ENCODE measurements at regions not wholly inside any gene's neighbourhood (a gene's known extent, or its start where the extent isn't known, plus 50 kb on each side); places are given as distances from the start of the nearest gene placed in this dataset.
"Not testable (repeated sequence)": the region's sequence is repeated elsewhere in the genome, so short reads cannot be mapped to it uniquely, and the experiment has no call there.

DNA sequence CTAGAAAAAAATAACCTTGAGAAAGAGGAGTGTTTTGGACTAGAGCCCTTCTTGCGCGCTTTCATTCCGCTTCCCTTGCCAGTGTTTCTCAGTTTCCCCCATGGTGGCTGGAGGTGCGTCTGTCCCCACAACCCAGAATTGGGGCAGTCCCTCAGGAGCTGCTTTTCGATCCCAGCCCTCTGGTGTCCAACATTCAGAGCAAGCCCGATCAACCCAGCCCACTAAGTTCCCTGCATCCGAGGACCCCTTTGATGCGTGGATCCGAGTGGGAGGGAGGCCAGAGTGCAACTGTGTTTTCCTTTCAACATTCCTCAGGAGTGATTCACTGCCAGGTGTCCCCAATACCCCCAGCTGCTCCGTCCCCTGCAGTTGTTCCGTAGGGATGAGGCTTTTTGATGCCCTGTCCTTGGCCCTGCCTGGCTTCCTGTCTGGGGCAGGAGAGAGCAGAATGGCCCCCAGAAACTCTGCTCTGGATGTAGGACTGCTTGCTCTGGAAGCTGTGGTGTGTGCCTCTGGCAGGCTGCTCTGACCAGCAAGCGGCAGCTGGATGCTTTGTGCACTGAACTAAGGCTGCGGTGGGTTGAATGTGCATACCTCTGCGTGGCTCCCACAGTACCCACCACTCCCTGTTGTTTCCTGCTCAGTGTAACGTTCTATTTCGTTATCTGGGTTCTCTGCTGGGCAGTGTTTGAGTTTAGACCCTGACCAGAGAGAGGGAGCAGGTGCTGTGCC lies 117.5 kb downstream of the BOD1 start:
- intact Hi-C loops (cut with DNase I), result no loop called here
- peak; percentile 36 to 45 for ATAC-seq
- DNase-seq, result no peak

DNA sequence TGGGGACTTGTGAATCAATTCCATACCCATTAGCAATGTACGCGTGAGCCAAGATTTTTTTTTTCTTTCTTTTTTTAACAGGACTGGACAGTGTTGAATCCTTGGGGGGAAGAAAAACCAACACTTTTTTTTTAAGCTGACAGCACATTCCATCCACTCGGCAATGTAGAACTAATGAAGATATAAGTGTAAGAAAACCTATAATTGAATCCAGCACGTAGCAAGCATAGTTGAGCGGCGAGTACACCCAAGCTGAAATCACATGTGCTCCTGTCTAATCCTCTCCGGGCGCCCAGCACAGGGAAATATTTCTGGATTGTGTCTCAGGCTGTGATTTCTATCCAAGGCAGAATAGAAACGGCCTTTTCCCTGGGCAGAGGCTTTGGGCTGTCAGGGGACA lies 118.2 kb downstream of the BOD1 start:
- ATAC-seq (peak; percentile 50 to 55), DNase-seq (no peak)
- intact Hi-C loops (cut with DNase I), result no loop called here

DNA sequence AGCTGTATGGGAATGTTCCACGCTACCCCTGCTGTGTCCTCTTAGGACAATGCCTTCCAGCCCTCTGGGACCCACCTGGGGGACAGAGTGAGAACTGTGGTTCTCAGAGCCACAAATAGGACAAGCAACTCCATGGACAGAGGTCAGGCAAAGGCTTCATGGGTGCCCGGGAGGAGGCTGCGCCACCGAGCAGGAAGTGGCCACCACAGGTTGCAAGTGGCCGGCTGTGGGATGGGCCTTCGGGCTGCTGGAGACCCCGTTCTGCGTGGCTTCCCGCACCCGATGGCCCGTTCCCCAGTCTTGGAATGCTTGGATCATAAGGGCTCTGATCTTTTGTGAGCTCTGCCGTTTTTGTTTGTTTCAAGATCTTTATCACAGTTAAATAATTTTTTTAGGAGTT lies 118.8 kb downstream of the BOD1 start:
- no peak for ATAC-seq
- intact Hi-C loops (cut with DNase I), result no loop called here
- no peak for DNase-seq

DNA sequence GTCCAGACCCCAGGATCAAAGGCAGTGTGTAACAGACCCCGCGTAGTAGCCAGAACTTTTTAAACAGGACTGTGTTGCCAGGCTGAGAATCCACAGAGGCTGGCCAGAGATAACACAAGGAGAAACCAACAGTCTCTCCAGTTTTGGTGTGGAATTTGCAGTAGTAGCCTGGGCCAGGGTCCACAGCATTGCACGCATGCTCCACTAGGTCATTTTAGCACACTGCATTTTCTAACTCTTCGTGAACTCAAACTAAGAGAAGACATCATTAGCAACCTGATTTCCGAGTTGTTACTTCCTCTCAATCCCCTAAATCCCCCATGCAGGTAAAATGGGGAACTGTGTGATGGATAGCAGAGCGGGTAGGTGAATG lies 119.6 kb downstream of the BOD1 start:
- intact Hi-C loops (cut with DNase I), result no loop called here
- no peak for DNase-seq
- ATAC-seq, result no peak

DNA sequence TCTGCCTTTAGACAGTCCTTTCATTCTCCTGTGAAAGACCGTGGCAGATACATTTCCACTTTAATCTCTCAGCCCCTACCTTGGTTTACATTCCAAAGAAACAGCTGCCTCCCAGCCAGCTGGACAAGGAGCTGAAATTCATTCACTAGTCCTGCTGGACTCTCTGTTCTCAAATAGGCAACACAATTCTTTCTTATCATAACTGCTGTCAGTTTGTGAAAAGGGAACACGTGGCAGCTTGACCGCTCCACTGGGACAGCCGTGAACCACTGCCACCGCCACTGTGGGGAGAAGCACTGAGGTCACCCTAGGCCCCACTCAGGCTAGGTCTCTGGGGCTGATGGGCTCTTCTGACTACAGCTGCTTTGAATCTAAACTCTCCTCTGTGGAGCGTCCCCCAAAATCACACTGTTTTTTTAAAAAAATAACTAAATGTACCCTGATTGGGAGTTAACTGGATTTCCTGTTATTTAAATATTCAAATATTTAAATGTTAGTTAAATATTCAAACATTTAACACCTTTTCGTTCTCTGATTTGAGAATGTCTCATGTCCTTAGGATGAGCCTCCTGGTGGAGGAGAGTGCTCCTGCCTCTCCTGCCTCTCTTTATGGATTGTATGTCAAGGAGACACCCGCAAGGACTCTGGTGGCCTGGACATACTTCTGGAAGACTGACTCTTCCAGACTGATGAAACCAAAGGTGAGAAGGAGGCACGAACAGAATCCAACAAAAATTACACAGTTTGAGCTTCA lies 120.1 kb downstream of the BOD1 start:
- intact Hi-C loops (cut with DNase I), result no loop called here
- ATAC-seq (peak; percentile 48 to 75), DNase-seq (peak; percentile 36)

DNA sequence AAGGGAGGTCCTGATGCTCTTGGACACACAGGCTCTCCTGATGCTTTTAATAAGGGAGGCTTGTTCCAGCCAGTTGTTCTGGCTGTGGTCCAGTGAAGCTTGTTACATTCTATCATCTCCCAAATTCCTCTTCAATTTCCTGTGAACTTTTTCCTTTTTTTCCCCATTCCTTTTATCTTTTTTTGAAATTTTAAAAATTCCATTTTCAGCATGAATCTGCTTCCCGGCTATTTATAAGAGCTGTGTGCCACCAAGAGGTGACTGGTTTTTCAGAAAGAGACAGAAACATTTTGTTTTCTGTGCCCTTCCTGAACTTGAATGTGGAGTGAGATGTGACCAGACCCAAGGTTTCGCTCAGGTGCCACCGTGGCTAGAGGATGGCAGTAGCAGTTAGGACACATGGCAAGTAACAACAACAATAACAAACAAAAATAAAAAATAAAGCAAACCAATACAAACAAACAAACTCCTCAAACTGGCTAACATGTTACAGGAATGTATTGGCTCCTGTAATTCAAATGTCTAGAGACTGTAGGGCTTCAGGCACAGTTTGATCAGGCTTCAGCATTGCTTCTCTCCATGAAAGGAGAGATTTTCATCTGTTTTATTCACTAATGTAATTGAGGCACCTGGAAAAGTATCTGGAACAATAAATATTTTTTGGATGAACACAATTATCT lies 121.1 kb downstream of the BOD1 start:
- intact Hi-C loops (cut with DNase I), result no loop called here
- no peak for ATAC-seq
- no peak for DNase-seq

DNA sequence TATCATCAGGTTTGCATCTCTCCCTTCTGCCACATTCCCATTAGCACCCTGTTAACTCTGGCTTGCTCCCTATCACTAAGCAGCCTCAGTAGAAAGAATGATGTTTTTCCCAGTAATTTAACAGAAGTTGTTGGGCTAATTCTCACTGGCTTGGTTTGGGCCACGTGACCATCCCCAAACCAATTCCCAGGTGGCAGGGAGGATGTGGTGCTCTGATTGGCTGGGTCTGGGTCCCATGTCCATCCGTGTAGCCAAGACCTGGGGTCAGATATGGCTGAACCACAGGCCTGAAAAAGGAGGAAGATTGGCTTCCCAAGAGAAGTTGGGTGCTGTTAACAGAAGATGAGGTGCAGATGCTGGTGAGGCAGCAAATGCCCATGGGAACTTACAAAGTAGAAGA lies 122.0 kb downstream of the BOD1 start:
- intact Hi-C loops (cut with DNase I), result no loop called here
- DNase-seq (no peak), ATAC-seq (no peak)

DNA sequence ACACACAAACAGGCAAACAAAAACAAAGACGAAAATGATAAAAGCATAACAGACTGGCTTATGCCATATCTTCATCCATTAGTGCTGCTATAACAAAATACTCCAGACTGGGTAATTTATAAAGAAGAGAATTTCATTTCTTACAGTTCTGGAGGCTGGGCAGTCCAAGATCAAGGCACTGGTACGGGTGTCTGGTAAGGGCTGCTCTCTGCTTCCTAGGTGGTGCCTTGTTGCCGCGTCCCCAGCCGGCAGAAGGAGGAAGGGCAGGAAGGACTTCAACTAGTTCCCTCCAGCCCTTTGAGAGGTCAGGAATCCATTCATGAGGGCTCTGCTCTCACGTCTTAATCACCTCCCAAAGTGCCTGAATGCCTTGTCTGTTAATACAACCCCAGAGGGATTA lies 122.6 kb downstream of the BOD1 start:
- no peak for ATAC-seq
- DNase-seq, result no peak
- intact Hi-C loops (cut with DNase I), result no loop called here

DNA sequence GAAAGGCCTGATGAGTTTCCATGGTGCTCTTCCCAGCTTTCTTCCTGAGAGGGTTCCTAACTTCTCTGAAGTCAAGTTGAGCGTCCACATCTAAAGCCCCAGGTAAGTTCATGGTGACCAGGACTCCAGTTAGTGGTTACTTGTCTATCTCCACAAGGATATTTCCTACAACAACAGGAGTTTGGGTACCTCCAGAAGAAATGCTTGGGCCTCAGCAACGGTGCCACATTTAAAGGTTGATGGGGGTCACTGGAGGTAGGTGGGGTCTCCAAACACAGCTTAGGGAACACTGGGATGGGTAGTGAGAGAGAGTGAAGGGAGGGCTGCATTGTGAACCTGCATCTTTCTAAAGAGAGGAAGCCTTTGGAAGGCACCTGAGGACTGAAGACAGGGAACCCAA lies 123.4 kb downstream of the BOD1 start:
- intact Hi-C loops (cut with DNase I), result no loop called here
- DNase-seq (no peak), ATAC-seq (no peak)

DNA sequence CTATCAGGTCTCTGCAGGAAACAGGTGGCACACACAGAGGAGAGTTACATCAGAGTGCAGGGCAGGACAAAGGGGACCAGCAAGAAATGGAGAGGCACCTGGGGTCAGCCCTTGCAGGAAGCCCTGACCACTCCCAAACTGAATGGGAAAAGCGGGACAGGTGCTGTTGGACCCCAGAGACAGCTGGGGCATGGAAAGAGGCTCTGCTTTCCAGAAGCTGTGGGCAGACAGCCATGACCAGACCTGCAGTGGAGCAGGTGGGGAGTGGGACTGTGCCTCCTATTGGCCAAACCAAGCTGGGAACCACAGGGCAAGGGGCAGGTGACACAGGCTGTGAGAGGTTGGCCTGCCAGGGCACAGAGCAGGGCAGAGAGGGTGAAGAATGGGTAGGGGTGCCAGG lies 125.8 kb downstream of the BOD1 start:
- ATAC-seq, result no peak
- intact Hi-C loops (cut with DNase I), result no loop called here
- DNase-seq, result no peak

DNA sequence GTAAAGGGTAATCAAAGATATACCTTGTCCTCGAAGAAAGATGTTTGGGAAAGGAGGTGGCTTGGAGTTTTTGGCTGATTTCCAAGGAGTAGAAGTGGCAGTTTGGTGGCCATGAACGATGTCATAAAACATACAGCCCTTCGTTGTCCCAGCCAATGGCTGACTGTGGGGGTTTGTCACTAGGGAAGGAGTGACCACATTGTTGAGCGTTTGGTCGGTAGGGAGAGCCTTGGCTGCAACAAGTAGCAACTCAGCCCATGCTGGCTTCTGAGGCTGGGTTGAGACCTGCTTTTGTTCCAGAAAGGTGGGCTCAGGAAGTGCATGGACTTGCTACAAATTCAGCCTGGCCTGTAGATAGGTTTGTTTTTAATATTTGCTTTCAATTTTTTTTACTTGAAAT lies 128.3 kb downstream of the BOD1 start:
- ATAC-seq (no peak), DNase-seq (no peak)
- intact Hi-C loops (cut with DNase I), result no loop called here

DNA sequence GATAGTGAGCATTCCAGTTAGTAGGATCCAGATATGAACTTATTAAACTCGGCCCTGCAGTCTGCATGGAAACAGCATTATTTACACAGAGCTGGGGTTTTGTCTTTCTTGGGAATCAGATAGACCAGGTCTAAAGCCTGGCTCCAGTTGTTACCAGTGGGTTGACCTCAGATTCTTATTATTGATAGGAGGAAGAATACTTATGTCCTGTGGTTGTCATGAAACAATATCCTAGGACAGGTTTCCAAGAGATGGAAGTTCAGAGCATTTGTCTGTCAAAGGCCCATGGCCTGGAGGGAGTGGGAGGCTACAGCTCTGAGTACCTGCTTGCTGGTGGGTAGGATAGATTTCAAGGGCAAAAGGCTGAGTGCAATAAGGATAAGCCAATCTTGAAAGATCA lies 129.2 kb downstream of the BOD1 start:
- DNase-seq (no peak), ATAC-seq (no peak)
- intact Hi-C loops (cut with DNase I), result no loop called here

DNA sequence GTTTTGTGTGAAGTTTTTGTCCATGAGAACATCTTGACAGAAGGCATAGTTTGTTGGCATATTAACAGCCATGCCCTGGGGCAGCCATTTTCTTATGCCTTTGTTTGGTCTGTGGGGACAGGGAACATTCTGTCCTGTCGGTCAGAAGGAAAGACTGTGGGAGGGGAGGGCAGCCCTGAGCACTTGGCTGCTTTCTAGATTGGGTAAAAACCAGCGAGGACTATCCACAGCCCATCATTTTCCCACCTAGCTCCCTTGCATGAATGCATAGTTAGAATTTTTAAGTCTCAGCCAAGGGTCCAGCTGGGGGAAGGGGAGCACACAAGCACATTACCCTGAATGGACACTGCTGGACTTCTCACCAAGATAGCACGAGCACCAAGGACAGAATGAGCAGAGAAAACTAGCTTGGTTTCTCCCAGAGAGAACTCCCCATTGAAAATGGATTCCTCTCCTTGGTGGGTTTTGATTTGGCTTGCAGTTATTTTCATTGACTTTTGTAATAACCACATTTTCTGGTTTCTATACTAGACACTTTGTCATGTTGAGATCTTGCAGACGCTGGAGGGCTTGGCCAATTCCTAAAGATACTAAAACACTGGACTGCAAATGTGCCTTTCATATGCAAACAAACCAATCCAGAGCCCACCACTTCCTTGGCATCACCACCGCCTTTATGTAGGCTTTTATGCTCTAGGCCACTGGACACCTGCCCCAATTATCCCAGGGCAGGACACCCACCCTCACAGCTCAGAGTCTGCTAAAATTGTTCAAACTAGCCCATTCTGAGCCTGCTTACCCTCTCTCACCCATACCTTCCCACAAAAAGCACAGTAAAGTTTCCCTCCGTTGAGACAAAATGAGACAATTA lies 129.9 kb downstream of the BOD1 start:
- intact Hi-C loops (cut with DNase I), result no loop called here
- DNase-seq, result no peak
- no peak for ATAC-seq

DNA sequence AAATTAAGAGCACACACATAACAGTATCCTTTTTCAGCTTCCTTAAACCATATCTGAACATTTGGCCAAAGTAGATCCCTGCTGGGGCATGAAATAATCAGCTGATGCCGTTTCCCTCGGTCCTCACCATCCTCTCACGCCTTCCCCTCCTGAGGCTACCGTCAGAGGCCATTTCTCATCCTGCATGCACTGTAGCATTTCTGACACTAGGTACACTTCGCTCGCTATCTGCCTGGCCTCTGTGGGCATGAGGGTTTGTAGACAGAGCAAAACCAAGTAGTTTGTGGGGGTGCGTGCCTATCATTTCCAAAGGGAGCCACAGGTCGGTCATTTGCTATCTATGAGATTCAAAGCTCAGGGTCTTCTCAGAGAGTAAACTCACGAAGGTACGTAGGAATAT lies 131.9 kb downstream of the BOD1 start:
- ATAC-seq, result no peak
- intact Hi-C loops (cut with DNase I), result no loop called here
- no peak for DNase-seq

DNA sequence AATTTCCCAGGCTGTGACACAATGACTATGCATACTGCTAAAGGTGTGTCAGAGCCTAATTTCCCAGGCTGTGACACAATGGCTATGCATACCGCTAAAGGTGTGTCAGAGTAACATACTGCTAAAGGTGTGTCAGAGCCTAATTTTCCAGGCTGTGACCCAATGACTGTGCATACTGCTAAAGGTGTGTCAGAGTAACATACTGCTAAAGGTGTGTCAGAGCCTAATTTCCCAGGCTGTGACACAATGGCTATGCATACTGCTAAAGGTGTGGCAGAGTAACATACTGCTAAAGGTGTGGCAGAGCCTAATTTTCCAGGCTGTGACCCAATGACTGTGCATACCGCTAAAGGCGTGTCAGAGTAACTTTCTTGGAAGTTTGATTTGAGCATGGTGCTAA lies 132.9 kb downstream of the BOD1 start:
- ATAC-seq; DNase-seq; intact Hi-C loops (cut with DNase I): not testable (repeated sequence)

DNA sequence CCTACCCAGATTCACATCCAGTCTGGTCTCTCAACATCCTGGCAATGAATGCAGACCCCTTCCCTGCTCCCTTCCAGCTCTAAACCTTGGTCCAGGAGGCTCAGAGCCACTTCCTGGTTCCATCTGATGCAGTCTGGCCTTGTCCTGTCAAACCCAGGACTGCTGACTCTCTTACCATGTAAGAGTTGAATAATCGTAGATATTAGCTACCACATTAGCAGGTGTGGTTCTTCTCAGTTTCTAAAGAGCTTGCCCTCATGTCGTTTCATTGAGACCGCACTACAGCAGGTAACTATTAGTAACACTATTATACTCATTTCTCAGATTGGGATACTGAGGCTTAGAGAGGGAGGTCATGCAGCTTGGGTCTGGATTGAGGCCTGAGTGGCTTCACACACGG lies 133.3 kb downstream of the BOD1 start:
- ATAC-seq, result no peak
- intact Hi-C loops (cut with DNase I), result no loop called here

DNA sequence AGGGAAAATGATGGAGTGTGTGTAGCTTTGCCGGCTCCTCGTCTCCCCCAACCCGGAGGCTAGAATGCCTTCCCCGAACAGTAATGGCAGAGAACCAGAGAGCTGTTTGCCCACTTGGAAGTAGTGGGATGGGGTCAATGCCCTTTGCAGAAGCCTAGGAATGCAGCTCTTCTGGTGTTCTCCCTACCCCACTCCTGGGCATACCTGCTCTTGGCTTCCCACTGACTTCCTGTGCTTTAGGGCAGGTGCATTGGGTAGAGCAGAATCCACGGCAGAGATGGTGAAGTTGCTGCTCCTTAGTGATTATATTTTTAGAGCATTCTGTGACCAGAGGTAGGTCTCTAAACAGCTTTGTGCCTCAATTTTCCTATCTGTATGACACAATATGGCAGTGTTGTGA lies 134.6 kb downstream of the BOD1 start:
- intact Hi-C loops (cut with DNase I), result no loop called here
- DNase-seq (no peak), ATAC-seq (no peak)

More for the DNA sequence above, 133.3 kb downstream of the BOD1 start:
- DNase-seq, result no peak

DNA sequence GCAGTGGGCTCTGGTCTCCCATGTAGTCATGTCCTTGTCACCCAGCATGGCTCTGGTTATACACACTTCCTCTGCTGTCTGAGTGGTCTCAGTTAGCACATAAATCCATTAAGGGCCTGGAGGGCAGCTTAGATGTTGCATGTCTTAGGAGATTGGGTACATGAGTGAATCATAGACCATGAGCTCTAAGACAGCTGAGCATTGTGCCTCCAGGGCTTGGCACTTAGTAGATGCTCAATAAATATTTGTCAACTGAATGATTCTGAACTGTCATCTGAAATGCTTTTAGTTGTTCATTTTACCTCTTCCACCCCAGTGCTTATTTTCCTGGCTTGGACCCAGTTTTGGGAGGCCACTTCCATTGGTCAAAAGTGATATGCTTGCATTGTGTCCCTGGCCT lies 135.6 kb downstream of the BOD1 start:
- no peak for DNase-seq
- intact Hi-C loops (cut with DNase I), result no loop called here
- no peak for ATAC-seq

DNA sequence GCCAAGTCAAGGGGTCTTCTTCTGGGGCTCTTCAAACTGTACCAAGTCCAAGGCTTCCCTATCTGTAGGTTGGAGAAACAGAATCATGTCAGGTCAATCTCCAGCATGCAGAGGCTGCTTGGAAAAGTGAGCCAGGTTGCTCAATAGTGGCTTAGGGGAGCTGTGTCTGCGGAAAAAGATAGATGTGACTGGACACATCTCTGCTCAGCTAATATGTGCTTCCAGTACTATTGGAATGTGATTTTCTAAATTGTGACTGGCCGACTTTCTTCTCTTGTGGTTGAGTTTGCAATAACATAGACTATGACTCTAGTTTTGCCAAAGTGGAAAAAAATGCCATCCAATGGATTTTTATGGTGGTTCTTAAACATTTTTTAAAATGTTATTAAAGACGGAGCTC lies 136.7 kb downstream of the BOD1 start:
- intact Hi-C loops (cut with DNase I), result no loop called here
- ATAC-seq, result no peak
- no peak for DNase-seq
